Endothelial cell of umbilical vein (primary cell): ENCODE measurements at regions not wholly inside any gene's neighbourhood (a gene's known extent, or its start where the extent isn't known, plus 50 kb on each side); places are given as distances from the start of the nearest gene placed in this dataset.
"Not testable (repeated sequence)": the region's sequence is repeated elsewhere in the genome, so short reads cannot be mapped to it uniquely, and the experiment has no call there.

Experiments used
- BruUV-seq: library from RNA; stranded (reverse); fragments of 400-500 nt; replicated peaks from 2 replicates; lab custom pipeline; 2021; lab: Mats Ljungman, UMichigan
- CTCF ChIA-PET: fragments of 300-600, 350-600 bp; sonication (Branson Sonifier 250); formaldehyde crosslinking; loops from one replicate; lab custom pipeline; 2021; ENCODE audit warnings: antibody characterized with exemption, inconsistent platforms; lab: Charles Lee
- POLR2A ChIA-PET: fragments of 300-600, 350-600 bp; sonication (Branson Sonifier 250); formaldehyde crosslinking; loops from one replicate; lab custom pipeline; 2021; ENCODE audit warnings: antibody characterized with exemption, inconsistent platforms; lab: Charles Lee
- DNase-seq: peaks from one replicate; pipeline ENCODE4 v3.0.0-alpha.2; 2011; ENCODE audit warnings: low read depth, low spot score
- FAIRE-seq: peaks from 2 replicates; lab custom pipeline; 2011; peaks lifted over from hg19 to GRCh38; lab: Jason Lieb, UNC
- H2AFZ ChIP-seq: 2 replicates; pipeline ENCODE4 v1.6.0; 2012; ENCODE audit warnings: low read depth, low read length, control low read depth, inconsistent platforms
- H3K27ac ChIP-seq: 2 replicates; pipeline ENCODE4 v1.5.1; 2011; ENCODE audit warnings: low read depth, mild to moderate bottlenecking, control low read depth, low read length, moderate library complexity; ENCODE audit not compliant: insufficient read depth
- H3K27me3 ChIP-seq, 2 experiments: 2 replicates each; pipeline versions ENCODE4 v1.6.0 to v1.6.1; 2011; ENCODE audit warnings: low read length in 2 of 2, mixed read lengths in 1 of 2; ENCODE audit not compliant: control insufficient read depth in 2 of 2, insufficient read depth in 2 of 2
- H3K36me3 ChIP-seq, 2 experiments: 2 replicates in 1 of 2; 3 replicates in 1 of 2; pipeline ENCODE4 v1.5.1; 2011; ENCODE audit warnings: low read length in 2 of 2, mild to moderate bottlenecking in 1 of 2, moderate library complexity in 1 of 2; ENCODE audit not compliant: control insufficient read depth in 2 of 2, insufficient read depth in 2 of 2; ENCODE audit errors: extremely low read depth in 1 of 2
- H3K4me1 ChIP-seq: 3 replicates; pipeline ENCODE4 v1.5.1; 2011; ENCODE audit warnings: mild to moderate bottlenecking, low read length; ENCODE audit not compliant: control insufficient read depth, insufficient read depth; ENCODE audit errors: extremely low read depth
- H3K4me2 ChIP-seq: 2 replicates; pipeline ENCODE4 v1.6.1; 2011; ENCODE audit warnings: low read length, control low read depth, mixed read lengths; ENCODE audit not compliant: insufficient read depth
- H3K4me3 ChIP-seq, 3 experiments: fragments of 200-600 bp in 1 of 3; sonication (generic), shearing (Covaris generic) in 1 of 3; replicated peaks in 1 of 3; 2 replicates each; pipeline ENCODE4 v1.5.1; 2011 to 2016; ENCODE audit warnings: control low read depth in 3 of 3, low read length in 3 of 3, mild to moderate bottlenecking in 2 of 3, inconsistent platforms in 1 of 3, low read depth in 1 of 3, moderate library complexity in 1 of 3; ENCODE audit not compliant: insufficient read depth in 1 of 3
- H3K79me2 ChIP-seq: 2 replicates; pipeline ENCODE4 v1.6.0; 2012; ENCODE audit warnings: low read length, inconsistent platforms; ENCODE audit not compliant: control insufficient read depth, insufficient read depth
- H3K9ac ChIP-seq: replicated peaks from 2 replicates; pipeline ENCODE3; 2011; ENCODE audit warnings: low read length, control low read depth; ENCODE audit not compliant: insufficient read depth; ENCODE audit errors: extremely low read depth
- H3K9me1 ChIP-seq: replicated peaks from 3 replicates; pipeline ENCODE4 v1.6.0; 2011; ENCODE audit warnings: mild to moderate bottlenecking, low read length; ENCODE audit not compliant: control insufficient read depth, insufficient read depth; ENCODE audit errors: extremely low read depth
- H3K9me3 ChIP-seq: replicated peaks from 2 replicates; pipeline ENCODE4 v1.5.1; 2012; ENCODE audit warnings: low read length, inconsistent platforms; ENCODE audit not compliant: control insufficient read depth, insufficient read depth
- H4K20me1 ChIP-seq: replicated peaks from 2 replicates; pipeline ENCODE3; 2011; ENCODE audit warnings: mild to moderate bottlenecking, low read length; ENCODE audit not compliant: control insufficient read depth, insufficient read depth; ENCODE audit errors: extremely low read depth
- EZH2 ChIP-seq: IDR thresholded peaks from 2 replicates; pipeline ENCODE4 v1.6.1; 2012; ENCODE audit warnings: borderline replicate concordance, low read depth, mild to moderate bottlenecking, moderate library complexity, low read length, inconsistent platforms; ENCODE audit not compliant: severe bottlenecking
- dilution Hi-C: fragments of 300-500 bp; cut with MboI; formaldehyde crosslinking; loops from one replicate; pipeline ENCODE4 v1.15.0; 2019; ENCODE audit warnings: low sequenced_read_pairs; ENCODE audit not compliant: extremely low pct_ligation_motif_present
- intact Hi-C: fragments of 100-400 bp; cut with micrococcal nuclease; formaldehyde crosslinking; loops from one replicate; pipeline ENCODE4 v1.10.0; 2022

- no peaks in the 10 kb centered on the region for H3K9me1 ChIP-seq
- FAIRE-seq (no peak), DNase-seq (no peak)
- no peak overlapping the region for H2AFZ ChIP-seq
- no peaks in the 10 kb centered on the region for H3K9me3 ChIP-seq
- H3K9ac ChIP-seq = no peak overlapping the region
- no peak overlapping the region for H3K4me3 ChIP-seq
- no peaks in the 10 kb centered on the region for H3K27me3 ChIP-seq
- no peaks in the 10 kb centered on the region for H3K36me3 ChIP-seq
- H4K20me1 ChIP-seq = no peaks in the 10 kb centered on the region
- no peak overlapping the region for H3K27ac ChIP-seq
- dilution Hi-C loops = no loop called here
- intact Hi-C loops = no loop called here
- ChIA-PET CTCF (no interaction called here), POLR2A (no interaction called here)
- H3K4me1 ChIP-seq = no peaks in the 10 kb centered on the region
- TF ChIP-seq EZH2 = no peak
- no peak overlapping the region for H3K4me2 ChIP-seq
- no TSS peak for BruUV-seq
- H3K79me2 ChIP-seq = no peaks in the 10 kb centered on the region
Measured at GRCh38 chr6:119749335-119749734, 399.8 kb upstream of the MAN1A1 start.

DNA sequence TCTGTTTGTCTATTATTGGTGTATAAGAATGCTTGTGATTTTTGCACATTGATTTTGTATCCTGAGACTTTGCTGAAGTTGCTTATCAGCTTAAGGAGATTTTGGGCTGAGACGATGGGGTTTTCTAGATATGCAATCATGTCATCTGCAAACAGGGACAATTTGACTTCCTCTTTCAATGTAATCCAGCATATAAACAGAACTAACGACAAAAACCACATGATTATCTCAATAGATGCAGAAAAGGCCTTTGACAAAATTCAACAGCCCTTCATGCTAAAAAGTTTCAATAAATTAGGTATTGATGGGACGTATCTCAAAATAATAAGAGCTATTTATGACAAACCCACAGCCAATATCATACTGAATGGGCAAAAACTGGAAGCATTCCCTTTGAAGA, 399.0 kb upstream of the MAN1A1 start:
- CTCF ChIA-PET, dilution Hi-C loops, intact Hi-C loops: not testable (repeated sequence)

More for the DNA sequence above, 399.0 kb upstream of the MAN1A1 start:
- DNase-seq, POLR2A ChIA-PET, H3K9me3 ChIP-seq, H3K4me3 ChIP-seq, H2AFZ ChIP-seq, H3K9me1 ChIP-seq, H3K4me2 ChIP-seq, H4K20me1 ChIP-seq, FAIRE-seq, H3K4me1 ChIP-seq, H3K27me3 ChIP-seq, H3K9ac ChIP-seq, BruUV-seq, H3K36me3 ChIP-seq, H3K79me2 ChIP-seq, H3K27ac ChIP-seq: not testable (repeated sequence)
